ENCODE measurements at regions not wholly inside any gene's neighbourhood (a gene's known extent, or its start where the extent isn't known, plus 50 kb on each side); places are given as distances from the start of the nearest gene placed in this dataset.

GRCh38 chr20:17042122-17042521 lies 184.7 kb upstream of the PCSK2 start:
- no peak overlapping the region for H3K4me3 ChIP-seq
- H3K27ac ChIP-seq = no peak overlapping the region
- H3K4me1 ChIP-seq = no peaks in the 10 kb centered on the region
- no peak for TF ChIP-seq POLR2A (IDR thresholded peaks at IDR 0.05)
- TF ChIP-seq, protein P1, sequence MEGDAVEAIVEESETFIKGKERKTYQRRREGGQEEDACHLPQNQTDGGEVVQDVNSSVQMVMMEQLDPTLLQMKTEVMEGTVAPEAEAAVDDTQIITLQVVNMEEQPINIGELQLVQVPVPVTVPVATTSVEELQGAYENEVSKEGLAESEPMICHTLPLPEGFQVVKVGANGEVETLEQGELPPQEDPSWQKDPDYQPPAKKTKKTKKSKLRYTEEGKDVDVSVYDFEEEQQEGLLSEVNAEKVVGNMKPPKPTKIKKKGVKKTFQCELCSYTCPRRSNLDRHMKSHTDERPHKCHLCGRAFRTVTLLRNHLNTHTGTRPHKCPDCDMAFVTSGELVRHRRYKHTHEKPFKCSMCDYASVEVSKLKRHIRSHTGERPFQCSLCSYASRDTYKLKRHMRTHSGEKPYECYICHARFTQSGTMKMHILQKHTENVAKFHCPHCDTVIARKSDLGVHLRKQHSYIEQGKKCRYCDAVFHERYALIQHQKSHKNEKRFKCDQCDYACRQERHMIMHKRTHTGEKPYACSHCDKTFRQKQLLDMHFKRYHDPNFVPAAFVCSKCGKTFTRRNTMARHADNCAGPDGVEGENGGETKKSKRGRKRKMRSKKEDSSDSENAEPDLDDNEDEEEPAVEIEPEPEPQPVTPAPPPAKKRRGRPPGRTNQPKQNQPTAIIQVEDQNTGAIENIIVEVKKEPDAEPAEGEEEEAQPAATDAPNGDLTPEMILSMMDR (IDR thresholded peaks at IDR 0.05) = no peak
- no peaks in the 10 kb centered on the region for H3K36me3 ChIP-seq
- DNase-seq = no peak
- no peaks in the 10 kb centered on the region for H3K27me3 ChIP-seq
- 60 to 79% methylated on average over 1 of the region's 1 CpG for WGBS, 2 donors
- intact Hi-C loops (cut with DNase I) = no loop called here
- no peaks in the 10 kb centered on the region for H3K9me3 ChIP-seq

DNA sequence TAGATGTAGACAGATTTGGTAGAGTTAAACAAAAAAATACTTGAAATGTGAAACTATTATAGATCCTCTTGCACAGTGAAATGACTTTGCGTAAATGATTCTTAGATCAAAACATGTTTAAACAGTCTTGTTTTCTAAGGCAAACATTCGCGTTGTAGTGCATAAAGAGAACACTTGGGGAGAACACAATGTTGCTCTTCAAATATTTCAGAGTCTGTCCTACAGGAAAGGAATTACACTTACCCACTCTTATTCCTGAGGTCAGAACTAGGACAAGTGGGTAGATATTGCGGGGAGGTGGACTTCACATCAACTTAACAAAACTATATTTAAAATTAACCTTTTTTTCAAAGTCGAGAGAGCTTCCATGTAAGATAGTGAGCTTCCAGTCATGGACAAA lies 183.5 kb upstream of the PCSK2 start:
- Histone ChIP-seq H3K27ac (no peak overlapping the region), H3K9me3 (no peaks in the 10 kb centered on the region), H3K4me1 (no peaks in the 10 kb centered on the region), H3K36me3 (no peaks in the 10 kb centered on the region), H3K27me3 (no peaks in the 10 kb centered on the region), H3K4me3 (no peak overlapping the region)
- TF ChIP-seq, protein P1 (IDR thresholded peaks at IDR 0.05) = no peak
- no peak for TF ChIP-seq POLR2A (IDR thresholded peaks at IDR 0.05)
- DNase-seq = no peak
- WGBS, 2 donors = 58 to 80% methylated on average over 5 of the region's 5 CpGs
- intact Hi-C loops (cut with DNase I) = no loop called here

GRCh38 chr20:17044891-17045290 lies 181.9 kb upstream of the PCSK2 start:
- Histone ChIP-seq H3K27ac (no peak overlapping the region), H3K36me3 (no peaks in the 10 kb centered on the region), H3K4me1 (no peaks in the 10 kb centered on the region), H3K27me3 (no peaks in the 10 kb centered on the region), H3K4me3 (no peak overlapping the region), H3K9me3 (no peaks in the 10 kb centered on the region)
- no peak for TF ChIP-seq POLR2A (IDR thresholded peaks at IDR 0.05)
- TF ChIP-seq, protein P1 (IDR thresholded peaks at IDR 0.05) = no peak
- intact Hi-C loops (cut with DNase I) = no loop called here
- no peak for DNase-seq
- WGBS, 2 donors = 49 to 50% methylated on average over 2 of the region's 3 CpGs

DNA sequence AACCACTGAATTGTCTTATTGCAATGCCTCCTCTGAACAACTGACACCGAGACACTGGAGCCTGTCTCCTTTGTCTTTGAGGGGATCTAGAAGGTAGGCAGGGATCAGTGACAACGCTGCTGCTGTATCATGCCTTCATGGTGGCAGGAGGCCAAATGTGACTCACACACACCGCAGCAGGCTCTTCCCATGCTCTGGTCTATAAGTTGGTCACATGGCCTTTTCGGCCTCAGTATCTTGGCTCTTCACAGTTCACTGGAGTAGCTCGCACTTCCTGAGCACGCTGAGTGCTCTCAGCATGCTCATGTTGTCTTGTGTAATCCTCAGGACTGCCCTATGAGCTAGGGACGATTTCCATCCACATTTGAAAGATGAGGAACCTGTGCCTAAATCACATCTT lies 167.4 kb upstream of the PCSK2 start:
- WGBS, 2 donors = 57 to 73% methylated on average over 4 to 7 of the region's 7 CpGs
- DNase-seq = no peak
- Histone ChIP-seq H3K27ac (no peak overlapping the region), H3K4me3 (no peak overlapping the region), H3K27me3 (no peaks in the 10 kb centered on the region), H3K36me3 (no peaks in the 10 kb centered on the region), H3K4me1 (no peaks in the 10 kb centered on the region), H3K9me3 (peaks cover 0 to 12% (median 11%) of the 10 kb centered on the region in 3 donors)
- TF ChIP-seq POLR2A (IDR thresholded peaks at IDR 0.05) = no peak
- TF ChIP-seq, protein P1 (IDR thresholded peaks at IDR 0.05) = no peak
- intact Hi-C loops (cut with DNase I) = no loop called here

DNA sequence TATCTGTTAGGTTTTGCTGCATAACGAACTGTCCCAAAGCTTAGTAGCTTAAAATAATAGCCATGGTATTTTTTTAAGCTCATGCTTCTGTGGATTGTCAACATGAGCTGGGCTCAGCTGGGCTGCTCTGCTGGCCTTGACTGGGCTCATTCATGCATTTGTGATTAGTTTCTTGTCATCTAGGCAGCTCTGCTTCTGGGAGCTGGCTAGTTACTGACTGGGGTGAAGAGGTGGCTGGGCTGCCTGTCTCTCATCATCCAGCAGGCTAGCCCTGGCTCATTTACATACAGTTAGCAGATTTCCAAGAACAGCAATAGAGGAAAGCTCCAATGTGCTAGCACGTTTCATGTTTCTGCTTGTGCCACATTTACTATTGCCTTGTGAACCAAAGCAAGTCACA lies 165.1 kb upstream of the PCSK2 start:
- H3K36me3 ChIP-seq = no peaks in the 10 kb centered on the region
- TF ChIP-seq, protein P1 (IDR thresholded peaks at IDR 0.05) = no peak
- no peak for TF ChIP-seq POLR2A (IDR thresholded peaks at IDR 0.05)
- no peak overlapping the region for H3K27ac ChIP-seq
- WGBS, 2 donors = 21 to 43% methylated on average over 2 of the region's 2 CpGs
- H3K4me3 ChIP-seq = no peak overlapping the region
- intact Hi-C loops (cut with DNase I) = no loop called here
- peaks cover 0 to 11% (median 9%) of the 10 kb centered on the region in 3 donors for H3K9me3 ChIP-seq
- H3K4me1 ChIP-seq = no peaks in the 10 kb centered on the region
- H3K27me3 ChIP-seq = no peaks in the 10 kb centered on the region
- DNase-seq = no peak
